ENCODE measurements at regions not wholly inside any gene's neighbourhood (a gene's known extent, or its start where the extent isn't known, plus 50 kb on each side); places are given as distances from the start of the nearest gene placed in this dataset.
"Not testable (repeated sequence)": the region's sequence is repeated elsewhere in the genome, so short reads cannot be mapped to it uniquely, and the experiment has no call there.

DNA sequence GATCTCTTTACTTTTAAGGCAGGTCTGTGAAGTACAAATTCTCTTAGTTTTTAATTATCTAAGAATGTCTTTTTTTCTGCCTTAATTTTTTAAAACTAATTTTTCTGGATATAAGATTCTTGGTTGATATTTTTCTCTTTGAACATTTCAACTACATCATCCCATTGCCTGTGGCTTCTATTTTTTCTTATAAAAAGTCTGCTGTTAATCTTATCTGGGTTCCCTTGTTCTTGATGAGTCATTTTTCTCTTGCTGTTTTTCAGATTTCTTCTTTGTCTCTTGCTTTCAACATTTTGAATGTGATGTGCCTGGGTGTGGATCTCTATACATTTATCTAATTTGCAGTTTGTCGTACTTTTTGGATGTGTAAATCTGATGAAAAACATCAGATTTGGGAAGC lies 525.2 kb upstream of the PBX1 start:
- FAIRE-seq: no peak

DNA sequence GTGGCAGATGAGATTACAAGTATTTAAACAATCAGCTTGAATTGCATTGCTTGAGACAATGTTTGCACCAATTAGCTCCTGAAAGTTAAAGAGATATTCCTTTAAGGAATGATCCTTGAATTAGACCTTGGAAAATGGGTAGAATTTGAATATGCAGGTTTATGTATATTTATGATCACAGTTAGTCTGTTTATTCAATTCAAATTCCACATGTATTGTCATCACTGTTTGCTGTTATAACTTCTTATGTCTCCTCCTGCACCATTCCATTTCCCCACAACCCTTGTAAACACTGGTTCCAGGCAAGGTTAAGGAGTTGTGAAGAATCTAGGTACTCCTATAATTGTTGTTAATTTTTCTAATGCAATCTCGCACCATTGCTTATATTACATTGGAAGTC lies 518.2 kb upstream of the PBX1 start:
- no peak for FAIRE-seq

DNA sequence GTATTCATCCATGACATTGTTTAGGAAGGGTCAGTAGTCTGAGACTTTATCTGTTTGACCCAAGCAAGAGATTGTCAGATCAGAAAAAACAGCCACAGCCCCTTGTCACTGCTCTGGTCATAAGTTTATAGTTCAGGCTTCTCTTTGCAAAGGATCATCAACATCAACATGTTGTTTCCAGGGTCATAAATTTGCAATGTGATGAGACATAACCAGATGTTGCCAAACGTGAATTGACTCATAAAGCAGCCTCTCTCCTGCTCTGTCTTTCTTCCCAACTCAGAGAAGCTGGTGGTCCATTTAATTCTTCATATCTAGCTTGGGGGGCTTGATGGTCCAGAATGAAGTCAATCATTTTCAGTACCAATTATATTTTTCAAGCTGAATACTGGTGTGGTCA lies 507.2 kb upstream of the PBX1 start:
- FAIRE-seq: no peak

DNA sequence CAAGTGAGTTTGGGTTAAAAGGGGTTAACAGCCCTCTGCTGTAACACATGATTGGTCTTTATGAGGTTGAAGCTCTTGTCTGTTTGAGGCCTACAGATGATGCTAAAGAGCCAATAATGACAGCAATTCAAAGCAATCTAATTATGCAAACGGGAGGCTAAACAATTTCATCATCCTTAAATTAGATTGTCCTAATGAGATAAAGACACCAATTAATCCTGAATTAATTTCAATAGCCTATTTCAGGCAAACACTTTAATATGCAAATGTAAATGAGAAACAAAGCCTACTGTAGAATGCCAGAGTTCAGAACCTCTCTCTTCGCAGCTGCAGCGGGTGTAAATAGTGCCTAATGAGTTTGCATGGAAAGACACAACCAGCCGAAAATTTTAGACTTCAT lies 504.7 kb upstream of the PBX1 start:
- FAIRE-seq: no peak

DNA sequence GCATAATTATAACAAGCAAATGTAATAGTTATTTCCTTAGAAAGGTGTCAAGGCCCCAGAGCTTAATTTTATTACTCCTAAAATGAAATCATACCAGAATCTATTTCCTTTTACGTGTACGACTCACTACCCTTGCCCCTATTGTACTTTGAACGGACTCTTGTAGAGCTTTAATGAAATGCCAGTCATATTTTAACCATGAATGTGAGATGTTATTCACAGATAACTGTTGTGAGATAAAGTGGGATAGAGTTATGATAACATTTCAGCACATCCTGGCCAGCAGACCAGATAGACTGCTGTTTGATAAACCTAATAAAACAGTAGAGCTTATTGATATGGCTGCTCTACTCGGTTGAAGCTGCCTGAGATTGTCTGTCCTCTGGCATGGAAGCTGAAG lies 500.8 kb upstream of the PBX1 start:
- no peak for FAIRE-seq

DNA sequence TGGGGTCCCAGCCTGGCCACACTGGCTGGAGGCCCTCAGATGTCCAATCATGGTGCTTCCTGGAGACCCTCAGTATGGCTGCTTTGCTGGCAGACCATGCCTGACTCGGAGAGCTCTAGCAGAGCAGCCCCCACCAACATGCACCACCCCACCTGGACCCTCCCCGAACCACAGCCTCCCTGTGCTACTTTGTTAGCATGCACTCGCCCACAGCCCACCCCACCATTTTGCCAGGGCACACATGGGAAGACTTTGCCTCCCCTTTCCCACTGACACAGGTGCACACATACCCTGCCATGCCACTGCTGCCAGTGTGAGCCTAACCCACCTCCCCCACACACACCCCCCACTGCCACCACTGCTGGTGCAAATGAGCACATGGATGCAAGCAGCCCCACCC lies 497.5 kb upstream of the PBX1 start:
- no peak for FAIRE-seq

DNA sequence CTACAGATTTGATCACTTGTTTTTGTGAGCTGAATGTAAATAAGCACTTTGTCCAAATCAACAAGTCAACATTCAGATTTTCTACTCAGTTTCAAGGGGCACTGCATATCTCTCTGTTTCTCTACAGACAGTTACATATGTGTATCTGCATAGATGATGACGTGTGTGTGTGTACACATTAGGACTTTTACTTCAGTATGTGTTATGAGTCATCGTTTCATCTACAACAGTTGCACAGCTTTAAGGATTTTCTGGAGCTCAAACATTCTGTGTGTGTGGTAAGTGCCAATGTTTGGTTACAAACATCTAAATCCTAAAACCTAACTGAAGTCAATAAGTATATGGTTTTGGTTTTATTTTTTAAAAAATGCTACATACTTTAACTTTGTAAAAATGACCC lies 494.5 kb upstream of the PBX1 start:
- FAIRE-seq: no peak

DNA sequence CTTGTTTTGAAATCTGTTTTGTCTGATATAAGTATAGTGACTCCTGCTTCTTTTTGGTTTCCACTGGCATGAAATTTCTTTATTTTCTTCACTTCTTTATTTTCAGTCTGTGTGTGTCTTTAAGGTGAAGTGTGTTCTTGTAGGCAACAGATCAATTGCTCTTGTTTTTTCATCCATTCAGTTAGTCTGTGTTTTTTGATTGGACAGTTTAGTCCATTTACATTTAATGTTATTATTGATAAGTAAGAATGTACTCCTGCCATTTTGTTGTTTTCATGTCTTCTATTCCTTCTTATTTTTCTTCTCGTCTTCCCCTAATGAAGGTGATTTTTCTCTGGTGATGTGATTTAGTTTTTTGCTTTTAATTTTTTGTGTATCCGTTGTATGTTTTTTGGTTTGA lies 487.7 kb upstream of the PBX1 start:
- no peak for FAIRE-seq

DNA sequence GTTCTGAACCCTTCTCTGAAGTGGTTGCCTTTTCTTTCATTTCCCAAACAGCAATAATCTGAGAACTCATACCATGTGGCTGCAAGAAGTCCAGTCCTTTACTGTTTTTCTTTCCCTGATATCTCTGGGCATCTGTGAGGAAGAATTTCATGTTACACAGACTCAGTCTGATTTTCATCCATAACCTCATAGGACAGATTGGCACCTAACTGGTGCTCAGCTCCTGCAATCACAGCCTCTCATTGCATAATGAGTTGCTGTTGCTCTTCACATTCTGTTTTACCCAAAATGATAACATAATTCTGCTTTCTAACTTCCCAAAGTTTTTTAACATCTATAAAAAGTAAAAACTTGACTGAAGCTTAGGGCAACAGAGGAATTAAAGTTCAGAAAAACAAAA lies 472.2 kb upstream of the PBX1 start:
- no peak for FAIRE-seq

DNA sequence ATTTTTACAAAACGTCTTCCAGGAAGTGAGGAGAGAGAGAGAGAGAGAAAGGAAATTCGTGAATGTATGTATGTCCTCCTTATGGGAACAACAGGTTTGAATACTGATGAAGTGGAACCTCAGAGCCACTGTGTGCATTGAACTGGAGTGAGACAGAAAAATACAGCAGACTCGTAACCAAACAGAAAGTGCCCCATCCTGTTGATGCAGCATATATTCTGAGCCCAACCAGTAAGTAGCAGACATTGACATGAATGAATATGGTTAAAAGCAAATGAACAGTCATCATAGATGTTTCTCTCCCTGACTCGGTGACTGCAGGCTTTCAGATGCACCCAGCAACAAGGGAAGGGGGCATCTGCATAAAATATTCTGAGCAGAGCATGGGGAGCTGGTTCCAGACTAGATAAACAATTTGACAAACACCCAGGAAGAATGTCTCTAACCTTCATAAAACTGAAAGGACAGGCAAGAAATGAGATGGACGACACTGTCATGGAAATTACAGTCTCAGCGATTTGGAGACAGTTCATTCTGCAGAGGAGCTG lies 471.0 kb upstream of the PBX1 start:
- FAIRE-seq: no peak

DNA sequence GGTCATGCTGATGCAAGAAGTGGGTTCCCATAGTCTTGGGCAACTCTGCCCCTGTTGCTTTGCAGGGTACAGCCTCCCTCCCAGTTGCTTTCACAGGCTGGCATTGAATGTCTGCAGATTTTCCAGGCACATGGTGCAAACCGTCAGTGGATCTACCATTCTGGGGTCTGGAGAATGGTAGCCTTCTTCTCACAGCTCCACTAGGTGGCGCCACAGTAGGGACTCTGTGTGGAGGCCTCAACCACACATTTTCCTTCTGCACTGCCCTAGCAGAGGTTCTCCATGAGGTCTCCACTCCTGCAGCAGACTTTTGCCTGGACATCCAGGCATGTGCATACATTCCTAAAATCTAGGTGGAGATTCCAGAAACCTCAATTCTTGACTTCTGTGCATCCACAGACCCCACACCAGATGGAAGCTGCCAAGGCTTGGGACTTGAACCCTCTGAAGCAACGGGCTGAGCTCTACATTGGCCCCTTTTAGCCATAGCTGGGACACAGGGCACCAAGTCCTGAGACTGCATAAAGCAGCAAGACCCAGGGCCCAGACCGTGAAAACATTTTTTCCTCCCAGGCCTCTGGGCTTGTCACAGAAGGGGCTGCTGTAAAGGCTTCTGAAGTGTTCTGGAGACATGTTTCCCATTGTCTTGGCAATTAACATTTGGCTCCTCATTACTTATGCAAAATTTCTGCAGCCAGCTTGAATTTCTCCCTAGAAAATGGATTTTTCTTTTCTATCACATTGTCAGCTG lies 466.2 kb upstream of the PBX1 start:
- FAIRE-seq: no peak

DNA sequence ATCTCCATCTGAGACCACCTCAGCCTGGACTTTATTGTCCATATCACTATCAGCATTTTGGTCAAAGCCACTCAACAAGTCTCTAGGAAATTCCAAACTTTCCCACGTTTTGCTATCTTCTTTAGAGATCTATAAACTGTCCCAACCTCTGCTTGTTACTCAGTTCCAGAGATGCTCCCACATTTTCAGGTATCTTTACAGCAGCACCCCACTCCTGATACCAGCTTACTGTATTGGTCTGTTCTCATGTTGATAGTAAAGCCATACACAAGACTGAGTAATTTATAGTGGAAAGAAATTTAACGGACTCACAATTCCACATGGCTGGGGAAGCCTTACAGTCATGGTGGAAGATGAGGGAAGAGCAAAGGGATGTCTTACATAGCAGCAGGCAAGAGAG lies 465.4 kb upstream of the PBX1 start:
- FAIRE-seq: no peak

DNA sequence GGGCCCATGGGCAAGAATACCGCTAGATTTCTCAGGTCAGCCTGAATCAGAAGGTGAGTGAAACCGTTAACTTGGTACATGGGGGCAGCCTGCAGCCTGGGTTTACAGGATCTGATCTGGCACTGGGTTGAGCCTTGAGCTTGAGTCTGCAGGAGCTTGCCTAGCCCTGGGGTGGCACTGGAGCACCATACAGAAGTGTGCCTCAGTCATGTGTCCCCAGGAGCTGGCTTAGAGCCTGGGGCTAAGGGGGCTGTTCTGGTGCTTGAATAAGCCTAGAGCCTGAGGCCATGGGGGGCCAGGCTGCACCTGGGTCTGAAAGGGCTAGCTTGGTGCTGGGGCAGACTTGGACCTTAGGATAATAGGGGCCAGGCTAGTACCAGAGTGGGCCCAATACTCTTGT lies 457.2 kb upstream of the PBX1 start:
- no peak for FAIRE-seq

DNA sequence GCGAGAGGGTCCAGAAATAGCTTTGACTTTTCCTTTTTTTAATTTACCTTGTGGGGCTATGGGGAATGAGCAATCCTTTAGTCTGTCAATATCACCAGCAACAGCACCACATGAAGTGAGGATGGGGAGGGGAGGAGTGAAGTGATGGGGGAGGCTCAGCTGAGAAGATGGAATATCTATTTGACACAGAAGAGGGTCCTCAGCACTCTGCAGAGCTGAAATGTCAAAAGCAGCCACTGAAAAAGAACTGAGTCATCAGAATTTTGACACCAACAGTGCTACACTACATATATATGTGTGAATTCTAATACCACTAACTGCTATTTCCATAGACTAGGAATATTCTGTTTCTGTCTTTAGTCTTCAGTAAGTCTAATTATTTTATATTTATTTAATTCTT lies 427.0 kb upstream of the PBX1 start:
- no peak for FAIRE-seq

DNA sequence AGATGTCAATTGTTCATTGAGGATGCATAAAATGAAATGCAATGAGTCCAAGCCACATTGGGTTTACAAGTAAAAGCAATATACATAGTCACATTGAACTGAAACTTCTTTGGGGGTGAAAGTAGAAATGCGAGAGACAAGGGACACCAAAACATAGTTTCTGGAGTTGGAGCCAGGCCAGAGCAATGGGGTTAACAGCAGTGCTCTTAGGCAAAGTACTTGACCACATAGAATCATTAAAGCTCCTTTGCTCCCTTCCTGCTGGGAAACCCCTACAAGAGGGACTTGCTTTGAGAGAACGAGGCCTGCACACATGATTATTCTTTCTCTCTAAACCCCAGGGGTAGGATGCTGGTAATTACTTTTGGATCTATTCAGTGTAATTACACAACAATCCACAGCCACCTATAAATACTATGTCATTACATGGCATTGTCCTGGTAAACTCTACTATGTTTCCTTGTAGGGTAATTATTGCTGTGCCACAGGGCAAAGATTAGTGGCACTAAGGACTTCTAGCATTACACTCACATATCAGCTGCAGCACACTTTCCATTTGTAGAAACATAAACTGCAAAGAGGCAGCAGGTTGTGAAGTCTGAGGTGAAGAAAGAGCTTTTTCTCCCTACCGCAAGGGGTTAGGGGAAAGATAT lies 421.6 kb upstream of the PBX1 start:
- no peak for FAIRE-seq

DNA sequence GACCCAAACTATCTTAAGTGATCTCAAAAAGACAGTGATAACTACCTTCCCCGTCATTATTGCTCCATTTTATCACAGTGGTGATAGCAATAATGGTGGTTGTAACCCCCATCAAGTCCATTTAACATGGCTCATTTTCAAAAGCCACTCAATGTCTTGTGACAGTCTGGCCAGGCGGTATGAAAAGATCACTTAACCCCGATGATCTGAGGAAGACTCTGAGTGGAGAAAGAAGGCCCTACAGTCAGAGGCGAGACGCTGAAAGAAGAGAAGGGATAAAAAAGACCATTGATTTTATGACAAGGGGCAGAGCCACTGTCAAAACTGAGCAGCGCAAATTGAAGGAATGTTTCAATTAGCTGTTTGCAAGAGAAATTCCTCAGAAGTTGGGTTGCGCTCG lies 417.2 kb upstream of the PBX1 start:
- no peak for FAIRE-seq

DNA sequence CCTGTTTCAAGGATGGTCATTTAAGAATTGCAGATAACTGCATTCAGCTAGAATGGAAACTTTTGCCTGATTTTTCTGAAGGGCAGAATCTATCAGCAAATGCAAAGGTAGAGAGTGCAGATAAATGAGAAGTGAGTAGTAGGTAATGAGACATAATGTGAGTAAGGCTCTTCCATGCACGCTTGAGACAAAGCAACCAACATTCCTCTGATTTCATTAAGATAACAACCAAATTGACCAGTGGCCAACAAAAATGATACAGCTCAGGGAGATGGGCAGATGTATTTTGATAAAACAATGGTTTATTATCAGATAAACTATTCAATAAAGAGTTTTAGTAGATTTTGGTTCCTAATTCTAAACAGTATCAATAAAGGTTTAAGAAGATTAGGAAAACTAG lies 404.4 kb upstream of the PBX1 start:
- FAIRE-seq: no peak

DNA sequence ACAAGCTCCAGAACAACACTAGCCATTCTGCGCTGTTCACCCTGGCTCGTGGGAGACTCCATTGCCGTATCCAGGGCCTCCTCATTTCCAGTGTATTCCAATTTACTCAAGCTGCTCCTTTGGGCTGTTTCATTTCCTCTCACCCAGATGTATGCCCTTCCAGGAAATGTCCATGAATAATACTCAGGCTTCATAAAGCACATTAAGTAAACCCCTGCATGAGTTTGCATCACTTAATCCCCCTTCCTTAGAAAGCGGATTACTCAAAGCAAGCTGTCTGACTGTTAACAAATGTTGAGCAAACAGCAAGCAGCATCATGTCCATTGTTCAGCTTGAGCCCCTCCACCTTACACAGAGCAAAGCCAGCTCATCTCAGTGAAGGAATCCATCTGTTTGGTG lies 403.6 kb upstream of the PBX1 start:
- no peak for FAIRE-seq

DNA sequence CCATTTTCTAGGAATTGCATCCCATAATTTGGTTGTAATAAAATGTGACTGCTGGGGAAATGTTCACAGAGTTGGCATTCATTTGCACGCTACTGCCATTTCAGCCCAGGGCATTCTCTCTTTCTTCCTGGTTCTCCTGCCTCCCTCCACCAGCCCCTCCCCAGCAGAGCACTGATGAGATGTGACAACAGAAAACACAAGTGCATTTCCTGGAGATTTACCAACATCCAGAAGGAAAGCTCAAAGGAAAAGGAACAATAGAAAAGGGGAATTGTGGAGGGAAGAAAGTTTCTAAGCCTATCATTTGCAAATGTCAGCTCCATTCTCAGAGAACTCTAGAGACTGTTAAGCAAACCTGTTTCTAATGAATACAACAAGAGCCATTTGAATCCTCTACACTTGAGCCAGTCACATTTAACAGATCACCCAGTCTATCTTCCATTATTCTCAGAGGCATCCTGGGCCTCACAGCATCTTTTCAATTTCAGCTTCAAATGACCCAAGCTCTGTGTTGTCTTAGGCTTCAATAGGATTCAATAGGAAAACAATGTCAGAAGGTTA lies 395.6 kb upstream of the PBX1 start:
- no peak for FAIRE-seq

DNA sequence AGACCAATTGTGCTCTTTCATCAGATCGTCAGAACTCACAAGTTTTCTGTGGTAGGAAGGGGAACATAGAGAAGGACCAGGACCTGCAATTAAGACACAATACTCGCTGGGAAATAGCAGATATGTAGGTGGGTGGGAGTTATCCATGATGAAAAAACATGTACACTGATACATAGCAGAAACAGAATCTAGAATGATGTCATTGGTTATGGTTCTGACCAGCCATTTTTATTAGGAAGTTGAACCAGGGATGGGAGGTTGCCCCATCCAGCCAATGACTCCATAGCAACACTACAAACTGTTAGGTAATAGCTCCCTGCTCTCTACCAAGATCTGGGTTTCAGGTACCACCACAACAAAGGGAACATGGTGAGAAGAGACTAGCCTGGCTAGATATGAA lies 393.5 kb upstream of the PBX1 start:
- FAIRE-seq: no peak

DNA sequence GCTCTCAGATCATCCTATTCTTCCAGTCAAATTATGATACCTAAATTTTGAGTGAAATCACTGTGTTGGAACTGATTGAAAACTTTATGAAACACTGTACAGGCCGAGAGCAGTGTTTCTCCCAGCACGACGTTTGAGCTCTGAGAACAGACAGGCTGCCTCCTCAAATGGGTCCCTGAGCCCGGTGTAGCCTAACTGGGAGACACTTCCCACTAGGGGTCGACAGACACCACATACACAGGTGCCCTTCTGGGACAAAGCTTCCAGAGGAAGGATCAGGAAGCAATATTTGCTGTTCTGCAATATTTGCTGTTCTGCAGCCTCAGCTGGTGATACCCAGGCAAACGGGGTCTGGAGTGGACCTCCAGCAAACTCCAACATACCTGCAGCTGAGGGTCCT lies 392.5 kb upstream of the PBX1 start:
- not testable (repeated sequence) for FAIRE-seq

DNA sequence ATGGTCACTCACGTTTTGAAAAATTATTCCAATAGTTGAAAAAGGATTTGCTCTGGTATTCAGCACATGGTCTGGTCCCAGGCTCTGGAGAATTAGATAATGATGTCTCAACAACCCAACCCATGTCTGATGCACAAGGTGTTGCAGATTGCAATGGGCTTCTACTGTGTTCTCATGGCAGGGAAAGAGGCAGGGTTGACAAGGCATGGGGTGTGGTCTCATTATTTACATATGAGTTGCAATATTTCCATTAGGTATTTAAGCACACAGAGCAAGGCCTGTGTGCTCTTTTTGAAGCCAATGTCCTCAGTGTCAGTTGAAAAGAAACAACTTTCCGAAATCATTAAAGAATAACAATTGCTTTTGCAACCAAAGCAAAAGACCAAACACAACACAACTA lies 381.9 kb upstream of the PBX1 start:
- FAIRE-seq: no peak

DNA sequence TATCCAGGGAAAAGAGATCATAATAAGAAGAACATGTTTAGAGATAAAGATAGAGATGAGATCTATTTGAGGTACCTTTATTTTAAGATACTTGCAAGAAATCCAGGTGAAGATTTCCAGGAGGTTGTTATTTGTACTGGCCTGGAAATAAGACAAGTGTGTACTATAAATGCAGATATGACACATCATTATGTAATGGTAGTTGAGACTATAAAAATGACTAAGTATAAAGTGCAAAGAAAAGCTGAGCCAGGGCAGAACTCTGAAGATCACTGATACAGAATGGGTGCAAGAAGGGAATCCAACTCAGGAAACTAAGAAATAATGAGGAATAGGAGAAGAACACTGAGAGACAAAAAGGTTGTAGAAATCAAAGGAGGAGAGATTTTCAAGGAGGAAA lies 378.2 kb upstream of the PBX1 start:
- FAIRE-seq: no peak

Data from endometrium (tissue), 2 donors.